Stimulated activated CD4-positive, alpha-beta T cell treated with anti-CD3 and anti-CD28 coated beads, TNF-alpha, amount 100 ng/mL, for 48 hours (primary cell): ENCODE measurements at regions not wholly inside any gene's neighbourhood (a gene's known extent, or its start where the extent isn't known, plus 50 kb on each side); places are given as distances from the start of the nearest gene placed in this dataset.

Source experiments
- DNase-seq, 3 donors: peaks; one replicate each; pipeline ENCODE4 v3.0.0-alpha.2; 2020; ENCODE audit warnings: low read depth in 3 of 3

DNA sequence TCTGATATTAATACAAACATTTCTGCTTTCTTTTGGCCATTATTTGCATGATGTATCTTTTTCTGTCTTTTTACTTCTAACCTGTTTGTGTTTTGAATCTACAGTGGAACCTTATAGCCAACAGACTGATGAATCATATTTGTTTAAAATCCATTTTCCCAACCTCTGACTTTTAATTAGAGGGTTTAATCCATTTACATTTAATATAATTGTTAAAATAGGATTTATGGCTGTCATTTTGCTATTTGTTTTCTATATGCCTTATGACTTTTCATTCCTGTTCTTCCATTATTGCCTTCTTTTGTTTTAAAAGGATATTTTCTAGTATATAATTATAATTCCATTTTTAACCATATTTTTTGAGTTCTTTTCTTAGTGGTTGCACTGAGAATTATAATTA, 286.1 kb downstream of the ZNF621 start:
- DNase-seq, result no peak

DNA sequence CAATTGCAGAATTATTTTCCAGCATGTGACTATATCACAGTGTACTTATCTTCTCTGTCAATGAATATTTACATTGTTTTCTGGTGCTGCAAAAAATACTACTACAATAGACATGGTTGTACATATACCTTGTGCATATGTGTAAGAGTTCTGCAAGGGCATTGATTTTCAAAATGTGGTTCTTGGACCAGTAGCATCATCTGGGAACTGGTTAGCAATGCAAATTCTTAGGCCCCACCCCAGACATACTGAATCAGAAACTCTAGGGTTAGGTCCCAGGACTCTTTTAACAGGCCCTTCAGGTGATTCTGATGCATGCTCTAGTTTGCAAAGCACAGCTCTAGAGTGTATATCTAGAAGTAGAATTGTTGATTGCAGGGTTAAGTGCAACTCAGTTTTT, 292.3 kb downstream of the ZNF621 start:
- DNase-seq, result no peak

DNA sequence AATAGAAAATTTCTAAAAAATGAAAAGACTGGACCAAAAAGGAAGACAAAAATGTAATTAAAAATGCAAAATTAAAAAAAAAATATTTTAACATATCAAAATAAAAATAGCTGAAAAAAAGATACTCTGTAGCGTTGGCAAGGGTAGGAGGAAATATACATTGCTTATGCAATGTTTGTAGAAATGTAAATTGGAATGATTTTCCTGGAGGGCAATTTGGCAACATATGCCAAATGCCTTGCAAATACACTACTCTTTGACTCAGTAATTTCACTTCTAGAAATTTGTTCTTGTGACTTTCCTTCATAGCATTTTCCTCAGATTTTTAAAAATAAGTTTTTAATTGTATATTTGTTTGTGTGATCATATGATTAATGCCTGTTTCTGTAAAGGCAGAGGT, 296.6 kb downstream of the ZNF621 start:
- no peak for DNase-seq

DNA sequence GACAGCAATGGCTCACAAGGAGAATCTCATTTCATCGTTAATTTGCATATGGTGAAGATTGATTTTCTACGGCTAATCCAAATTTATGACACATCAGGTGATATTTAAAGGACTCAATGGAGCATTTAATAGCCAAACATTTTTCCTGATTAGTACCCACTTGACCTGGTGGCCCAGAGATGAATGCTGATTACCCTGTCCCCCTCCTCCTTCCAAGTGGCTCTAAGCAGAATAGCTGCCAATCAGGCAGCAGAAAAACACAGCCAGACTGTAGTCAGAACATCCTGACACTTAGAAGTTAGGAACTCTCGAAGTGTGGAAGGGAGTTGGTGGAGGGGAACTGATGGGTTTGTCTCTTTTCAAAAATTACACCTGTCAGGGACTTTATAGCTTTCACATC, 302.5 kb downstream of the ZNF621 start:
- DNase-seq, result no peak

DNA sequence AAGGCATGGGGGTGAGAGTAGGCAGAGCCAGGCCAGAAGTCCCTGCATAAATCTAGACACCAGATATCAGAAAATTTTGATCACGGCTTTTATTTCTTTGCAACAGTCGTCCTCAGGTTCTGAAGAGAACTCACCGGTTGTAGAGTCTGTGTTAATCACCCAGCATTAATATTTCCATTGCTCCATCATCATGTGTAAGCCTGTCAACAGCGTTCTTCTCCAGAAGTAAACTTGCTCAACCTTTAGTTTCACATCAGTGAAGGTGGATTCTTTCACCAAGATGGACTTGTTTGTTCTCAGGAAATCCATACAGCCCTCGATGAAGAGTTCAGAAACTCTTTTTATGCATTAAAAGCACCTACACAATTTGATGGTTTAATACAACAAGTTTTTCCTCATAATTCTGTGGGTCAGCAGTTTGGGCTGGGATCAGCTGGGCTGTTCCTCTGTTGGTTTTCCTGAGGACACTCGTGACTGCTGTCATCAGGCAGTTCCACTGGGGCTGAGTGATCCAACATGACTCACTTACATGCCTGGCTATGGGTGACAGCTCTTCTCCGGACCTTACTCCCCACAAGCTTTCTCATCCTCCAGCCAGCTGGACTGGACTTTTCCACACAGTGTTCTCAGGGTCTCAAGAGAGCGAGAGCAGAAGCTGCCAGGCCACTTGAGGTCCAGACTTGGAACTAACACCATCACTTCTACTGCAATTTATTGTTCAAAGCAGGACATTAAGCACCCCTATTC, 303.4 kb downstream of the ZNF621 start:
- no peak for DNase-seq

DNA sequence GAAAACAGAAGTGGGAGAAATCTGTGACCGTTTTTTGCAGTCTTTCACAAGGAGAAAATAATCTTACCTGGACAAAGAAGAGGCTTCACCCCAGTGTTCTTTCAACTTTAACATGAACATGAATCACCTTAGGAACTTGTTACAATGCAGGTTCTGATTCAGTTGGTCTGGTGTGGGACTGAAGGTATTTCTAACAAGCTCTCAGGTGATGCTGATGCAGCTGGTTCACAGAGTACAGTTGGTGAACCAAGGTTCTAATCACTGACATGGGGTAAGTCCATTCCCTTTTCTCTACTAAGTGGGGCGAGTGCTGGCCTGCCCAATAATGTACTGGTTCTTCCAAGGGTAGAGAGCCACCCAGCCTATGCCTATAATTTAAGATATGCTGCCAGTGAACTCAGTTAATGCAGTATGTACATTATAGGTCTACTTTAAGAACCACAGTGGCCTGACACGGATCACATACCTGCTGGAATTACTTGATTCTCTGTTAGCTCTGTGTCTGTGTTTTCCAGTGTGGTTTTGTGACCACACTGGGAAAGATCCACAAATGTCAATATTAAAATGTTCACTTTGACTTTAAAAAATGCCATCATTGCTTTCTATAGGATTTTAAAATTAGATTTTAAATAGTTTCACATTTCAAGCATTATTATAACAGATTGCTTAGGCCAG, 304.1 kb downstream of the ZNF621 start:
- no peak for DNase-seq

DNA sequence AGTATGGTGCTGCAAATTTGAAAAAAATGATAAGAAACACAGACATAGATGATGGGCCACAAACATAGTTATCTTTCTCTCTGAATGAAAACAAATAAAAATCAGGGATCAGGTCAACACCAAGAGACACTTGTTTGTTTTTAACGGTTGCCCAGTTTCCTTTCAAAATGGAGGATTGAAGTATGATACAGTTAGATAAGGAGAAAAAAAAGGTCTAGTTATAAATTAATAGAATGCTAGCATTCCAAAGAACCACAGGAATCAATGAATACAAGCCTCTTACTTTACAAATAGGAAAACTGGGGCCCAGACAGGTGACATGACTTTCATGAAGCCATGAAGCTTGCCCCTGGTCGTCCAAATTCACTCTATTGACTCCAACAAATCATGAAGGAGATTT, 305.1 kb downstream of the ZNF621 start:
- no peak for DNase-seq

DNA sequence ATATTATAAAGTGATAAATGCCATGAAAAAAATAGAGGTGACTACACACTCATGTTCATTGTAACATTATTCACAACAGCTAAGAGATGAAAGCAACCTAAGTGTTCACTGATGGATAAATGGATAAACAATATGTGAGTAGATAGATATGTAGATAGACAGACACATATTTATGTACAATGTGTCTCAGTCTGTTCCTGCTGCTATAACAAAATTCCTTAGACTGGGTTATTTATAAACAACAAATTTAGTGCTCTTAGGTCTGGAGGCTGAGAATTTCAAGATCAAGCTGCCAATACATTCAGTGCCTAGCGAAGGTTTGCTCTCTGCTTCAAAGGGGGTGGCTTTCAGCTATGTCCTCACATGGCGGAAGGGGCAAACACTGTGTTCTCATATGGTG, 312.5 kb downstream of the ZNF621 start:
- no peak for DNase-seq

DNA sequence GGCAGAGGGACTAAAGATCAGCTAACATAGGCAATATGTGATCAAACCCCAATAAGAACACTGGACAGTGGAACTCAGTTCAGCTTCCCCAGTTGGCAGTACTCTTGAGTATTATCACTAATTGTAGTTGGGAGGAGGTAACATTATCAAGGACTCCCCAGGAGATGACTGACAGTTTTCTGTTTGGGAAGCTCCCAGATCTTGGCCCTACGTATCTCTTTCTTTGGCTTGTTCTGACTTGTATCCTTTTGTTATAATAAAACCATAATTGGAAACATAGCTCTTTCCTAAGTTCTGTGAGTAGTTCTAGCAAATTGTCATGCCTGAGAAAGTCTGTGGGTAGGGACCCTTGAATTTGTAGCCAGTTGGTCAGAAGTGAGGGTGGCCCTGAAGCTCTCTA, 316.4 kb downstream of the ZNF621 start:
- DNase-seq, result no peak

DNA sequence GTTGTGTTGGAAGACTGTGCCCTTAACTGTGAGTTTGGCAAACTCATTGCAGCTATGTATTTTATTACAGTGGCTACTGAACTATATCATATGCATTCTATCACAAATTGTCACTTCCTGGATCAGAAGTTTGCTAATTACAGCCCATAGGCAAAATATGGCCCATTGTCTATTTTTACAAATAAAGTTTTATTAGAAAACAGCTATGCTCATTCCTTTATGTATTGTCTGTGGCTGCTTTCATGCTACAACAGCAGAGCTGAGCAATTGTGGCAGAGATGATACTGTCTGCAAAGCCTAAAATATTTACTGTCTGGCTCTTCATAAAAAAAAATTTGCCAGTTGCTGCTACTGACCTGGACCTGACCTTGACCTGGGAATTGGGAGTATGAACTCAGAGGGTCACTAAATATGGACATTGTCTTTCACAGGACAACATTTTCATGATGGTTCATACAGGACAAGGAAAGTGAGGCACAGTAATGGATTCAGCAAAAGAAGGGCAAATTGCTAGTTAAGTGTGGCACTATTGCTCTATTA, 316.9 kb downstream of the ZNF621 start:
- no peak for DNase-seq

DNA sequence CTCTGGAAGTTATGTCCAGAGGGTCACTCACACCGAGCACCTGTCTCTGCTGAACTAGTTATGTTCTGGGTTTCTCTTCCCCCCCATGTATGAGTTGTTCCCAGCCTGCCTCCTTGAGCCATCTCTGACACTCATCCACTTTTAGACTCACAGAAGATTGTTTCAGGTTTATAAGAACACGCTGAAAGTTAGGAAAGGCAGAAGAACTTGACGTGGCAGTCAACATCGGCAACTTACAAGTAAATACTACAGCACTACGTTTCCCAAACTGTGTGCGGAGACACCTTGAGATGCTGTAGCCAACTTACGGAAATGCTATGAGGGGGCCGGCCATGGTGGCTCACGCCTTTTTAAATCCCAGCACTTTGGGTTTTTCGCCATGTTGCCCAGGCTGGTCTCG, 318.0 kb downstream of the ZNF621 start:
- no peak for DNase-seq

DNA sequence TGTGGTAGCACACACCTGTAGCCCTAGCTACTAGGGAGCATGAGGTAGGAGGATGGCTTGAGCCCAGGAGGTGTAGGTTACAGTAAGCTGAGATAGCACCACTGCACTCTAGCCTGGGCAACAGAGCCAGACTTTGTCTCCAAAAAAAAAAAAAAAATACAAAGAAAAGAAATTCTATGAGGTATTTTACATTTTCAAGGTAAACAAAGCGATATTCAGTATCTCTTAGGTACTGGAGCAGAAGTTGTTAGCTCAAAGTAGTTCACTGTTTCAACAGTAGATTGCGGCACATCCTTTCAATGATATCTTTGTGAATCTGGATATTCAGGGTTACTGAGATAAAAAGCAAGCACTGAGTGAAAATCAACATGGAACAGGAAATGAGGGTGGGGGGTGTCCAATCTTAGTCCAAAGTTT, 318.5 kb downstream of the ZNF621 start:
- no peak for DNase-seq

DNA sequence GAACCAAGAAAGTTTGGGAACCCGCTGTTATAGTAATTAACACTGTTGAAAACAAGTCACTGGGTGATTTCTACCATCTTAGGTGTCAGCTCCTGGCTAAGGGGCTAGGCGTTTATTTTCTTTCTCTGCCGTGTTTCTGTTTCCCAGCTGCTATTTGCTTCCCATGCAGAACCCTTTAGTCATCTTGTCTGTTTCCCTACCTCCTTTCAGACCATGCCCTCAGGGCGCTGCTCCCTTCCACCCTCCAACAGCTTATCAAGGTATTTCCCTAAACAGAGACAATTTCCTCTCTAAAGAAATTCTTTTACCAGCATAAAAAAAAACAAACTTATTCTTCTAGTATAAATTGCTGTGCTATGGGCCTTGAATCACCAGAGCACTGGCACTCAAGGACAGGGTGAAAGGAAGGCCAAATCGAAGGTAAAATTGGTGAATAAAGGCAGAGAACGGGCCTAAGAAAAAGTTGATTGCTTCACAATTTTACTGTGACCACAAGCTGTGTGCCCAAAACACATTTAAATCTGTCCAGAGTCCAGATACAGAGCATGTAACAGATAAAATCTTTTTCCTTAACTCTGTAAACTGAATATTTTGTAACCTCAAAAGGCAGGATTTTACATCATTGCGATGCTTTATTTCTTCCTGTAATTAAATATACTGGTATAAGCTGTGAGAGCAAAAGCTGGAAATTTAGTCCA, 319.2 kb downstream of the ZNF621 start:
- no peak for DNase-seq

DNA sequence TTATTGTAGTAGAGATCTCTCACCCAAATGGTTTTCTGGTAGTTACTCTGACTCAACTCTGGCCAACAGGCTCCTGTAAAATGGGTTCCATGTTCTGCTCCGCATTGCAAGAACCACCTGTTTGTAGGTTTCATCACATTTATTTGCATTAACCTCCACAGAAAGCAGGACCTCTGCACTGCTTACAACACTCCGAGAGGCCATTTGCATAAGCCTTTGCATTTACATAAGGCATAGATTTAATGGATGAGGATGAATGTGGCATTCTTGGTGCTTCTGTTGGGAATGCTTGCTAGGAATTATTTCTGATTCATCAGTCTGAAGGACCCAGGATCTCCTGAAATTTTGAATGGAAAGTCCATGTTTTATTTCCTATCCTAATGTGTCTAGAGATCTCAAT, 320.1 kb downstream of the ZNF621 start:
- DNase-seq, result no peak

DNA sequence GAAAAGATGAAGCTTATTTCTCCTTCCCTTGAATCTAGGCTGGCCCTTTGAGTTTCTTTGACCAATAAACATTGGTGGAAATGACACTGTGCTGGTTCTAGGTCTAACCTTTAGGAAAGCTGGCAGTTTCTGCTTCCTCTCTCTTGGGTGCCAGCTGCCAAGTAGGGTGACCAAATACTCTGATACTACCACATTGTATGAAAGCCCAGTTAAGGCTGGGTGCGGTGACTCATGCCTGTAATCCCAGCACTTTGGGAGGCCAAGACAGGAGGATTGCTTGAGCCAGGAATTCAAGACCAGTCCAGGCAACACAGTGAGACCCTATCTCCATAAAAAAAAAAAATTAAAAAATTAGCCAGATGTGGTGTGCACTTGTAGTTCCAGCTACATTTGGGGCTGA, 320.7 kb downstream of the ZNF621 start:
- no peak for DNase-seq

DNA sequence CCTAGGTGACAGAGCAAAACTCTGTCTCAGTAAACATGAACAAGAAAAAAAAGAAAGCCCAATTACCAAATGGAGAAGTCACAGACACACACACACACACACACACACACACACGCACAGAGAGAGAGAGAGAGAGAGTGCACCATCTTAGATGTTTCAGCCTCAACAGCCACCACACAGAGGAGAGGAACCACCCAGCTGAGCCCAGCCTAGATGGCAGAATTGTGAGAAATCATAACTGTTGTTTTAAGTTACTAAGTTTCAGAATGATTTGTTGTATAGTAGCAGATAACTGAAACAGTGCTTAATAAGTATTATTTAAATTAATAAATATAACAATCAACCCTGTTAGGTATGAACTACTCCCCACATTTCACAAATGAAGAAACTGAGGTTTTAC, 321.2 kb downstream of the ZNF621 start:
- no peak for DNase-seq

DNA sequence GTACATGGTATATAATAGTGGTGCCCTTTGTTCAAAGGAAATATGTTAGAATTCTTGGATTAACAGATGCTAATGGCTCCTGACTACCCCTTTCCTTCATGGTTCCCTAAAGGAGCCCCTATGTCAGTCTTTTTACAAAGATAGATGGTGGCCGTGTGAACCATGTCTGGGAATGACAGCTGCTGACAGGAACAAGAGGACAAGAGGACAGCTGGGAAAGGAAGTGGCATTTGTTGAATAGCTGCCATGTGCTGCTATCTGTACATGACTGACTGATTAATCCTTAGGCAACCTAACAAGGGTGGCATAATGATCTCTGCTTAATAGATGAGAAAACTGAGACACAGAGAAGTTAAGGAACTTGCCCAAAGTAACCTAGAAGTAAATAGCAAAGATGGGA, 321.7 kb downstream of the ZNF621 start:
- DNase-seq, result no peak

DNA sequence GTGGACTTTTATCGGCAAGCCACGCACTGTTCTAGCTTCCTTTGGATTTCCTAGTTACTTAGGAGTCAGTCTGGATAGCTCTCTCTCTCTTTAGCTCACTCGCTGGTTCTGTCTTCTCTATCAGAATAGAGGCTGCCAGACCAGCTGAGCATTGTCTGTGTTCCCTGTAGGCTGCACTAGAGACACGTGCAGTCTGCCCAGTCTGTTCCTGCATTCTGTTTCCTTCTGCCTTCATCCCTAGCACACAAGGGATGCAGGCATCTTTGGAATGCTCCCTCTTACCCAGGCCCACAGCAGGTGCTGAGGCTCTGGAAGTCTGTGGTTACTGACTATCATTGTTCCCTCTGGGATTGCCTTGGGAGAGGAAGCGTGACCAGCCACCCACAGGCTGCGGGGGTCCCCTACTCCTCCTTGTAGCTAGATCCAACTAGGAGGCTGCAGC, 322.8 kb downstream of the ZNF621 start:
- no peak for DNase-seq

DNA sequence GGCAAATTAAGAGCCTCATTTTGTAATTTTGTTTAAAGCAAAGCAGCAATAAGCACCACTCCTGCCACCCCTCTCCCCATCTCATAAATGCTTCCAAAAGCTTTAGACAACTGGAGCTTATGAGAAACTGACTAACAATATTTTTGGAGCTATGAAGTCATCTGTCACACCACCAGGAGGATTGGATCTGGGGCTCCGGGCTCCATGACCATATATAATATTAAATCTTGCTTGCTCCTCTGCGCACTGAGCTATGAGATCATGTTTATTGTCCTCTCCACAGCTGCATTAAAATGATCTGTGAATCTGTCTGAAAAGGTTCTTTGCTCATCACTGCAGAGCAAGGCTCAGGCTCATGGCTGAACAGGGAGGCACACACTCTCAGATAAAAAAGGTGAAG, 323.7 kb downstream of the ZNF621 start:
- DNase-seq, result no peak

DNA sequence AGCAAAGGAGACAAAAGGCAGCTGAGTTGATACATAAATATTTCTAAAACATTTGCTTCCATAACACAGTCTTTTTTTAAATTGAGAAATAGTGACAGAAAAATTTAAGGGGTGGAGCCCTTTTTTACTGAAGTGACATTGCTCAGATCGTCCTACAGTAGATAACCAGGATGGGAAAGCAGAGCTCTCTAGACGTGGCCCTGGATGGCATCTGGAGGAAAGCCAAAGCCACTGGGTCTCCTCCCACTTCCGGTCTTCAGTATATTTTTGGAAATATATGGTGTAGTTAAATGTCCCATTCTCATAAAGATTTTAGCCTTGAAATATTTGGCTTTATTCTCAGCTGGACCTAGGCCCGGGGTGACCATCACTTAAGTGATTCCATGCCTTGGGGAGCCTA, 326.1 kb downstream of the ZNF621 start:
- no peak for DNase-seq

DNA sequence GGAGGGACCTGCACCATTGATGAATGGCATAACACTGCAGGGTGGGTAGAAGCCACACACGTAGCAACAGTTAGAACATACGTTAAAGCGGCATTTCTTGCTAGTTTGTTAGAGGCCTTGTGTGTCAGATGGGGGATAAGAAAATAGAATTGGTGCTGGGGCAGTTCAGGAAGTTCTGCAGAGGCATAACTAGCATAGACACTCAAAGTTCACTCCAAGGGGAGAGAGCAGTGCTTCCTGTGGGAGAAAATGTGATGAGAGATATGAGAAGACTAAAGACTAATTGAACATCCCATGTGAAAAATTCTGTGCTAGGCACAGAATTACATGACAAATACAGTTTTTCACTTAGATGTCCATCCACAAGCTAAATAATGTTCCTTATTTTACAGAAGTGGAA, 327.1 kb downstream of the ZNF621 start:
- no peak for DNase-seq

DNA sequence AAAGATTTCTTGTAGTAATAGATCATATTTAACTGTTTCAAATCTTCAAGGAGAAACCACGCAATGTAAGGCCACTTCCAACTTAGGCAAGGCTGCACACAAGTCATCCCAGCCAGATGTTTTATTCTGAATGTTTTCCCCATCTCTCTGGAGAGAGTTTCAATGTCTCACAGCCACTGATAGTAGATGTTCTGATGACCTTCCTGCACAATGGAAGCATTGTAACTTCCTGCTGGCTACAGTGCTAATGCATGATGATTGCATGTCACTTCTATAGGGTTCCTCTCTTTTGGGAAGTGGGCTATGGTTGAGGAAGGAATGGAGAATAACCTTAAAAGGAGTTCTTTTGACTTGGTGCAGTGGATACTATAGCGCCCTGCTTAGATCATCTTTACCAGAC, 328.0 kb downstream of the ZNF621 start:
- no peak for DNase-seq

DNA sequence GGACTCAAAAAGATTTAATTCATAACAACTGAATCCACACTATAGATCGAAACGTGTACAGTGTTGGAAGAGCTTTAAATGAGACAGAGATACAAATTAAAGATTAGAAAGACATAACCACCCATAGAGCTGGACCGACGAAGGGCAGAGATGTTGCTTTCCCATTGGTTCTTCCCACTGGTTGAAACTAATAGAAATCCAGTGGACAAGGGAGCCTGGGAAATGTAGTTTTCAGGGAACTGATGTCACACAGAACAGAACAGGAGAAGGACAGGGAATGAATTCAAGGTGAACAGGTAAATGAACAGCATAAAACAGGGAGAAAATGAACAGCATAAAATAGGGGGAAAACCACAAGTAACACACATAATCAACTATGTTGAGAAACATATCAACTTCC, 328.7 kb downstream of the ZNF621 start:
- no peak for DNase-seq
